B cell (primary cell): ENCODE measurements at regions not wholly inside any gene's neighbourhood (a gene's known extent, or its start where the extent isn't known, plus 50 kb on each side); places are given as distances from the start of the nearest gene placed in this dataset.

Experiments used
- ATAC-seq: fragments of 200-7000 bp; cut with Tn5 transposase; one replicate; pipeline ENCODE4 v1.10.0; 2021; ENCODE audit warnings: low read depth, mild to moderate bottlenecking, moderate number of reproducible peaks, moderate library complexity
- CTCF ChIA-PET: fragments of 350-600 bp; sonication (Branson Sonifier 250); formaldehyde crosslinking; loops from one replicate; lab custom pipeline; 2021; ENCODE audit warnings: antibody characterized with exemption, inconsistent platforms; lab: Charles Lee
- POLR2A ChIA-PET: fragments of 350-600 bp; sonication (Branson Sonifier 250); formaldehyde crosslinking; loops from one replicate; lab custom pipeline; 2021; ENCODE audit warnings: antibody characterized with exemption; lab: Charles Lee
- DNase-seq: peaks from one replicate; pipeline ENCODE4 v3.0.0; 2013
- H2AFZ ChIP-seq: 2 replicates; pipeline ENCODE4 v1.6.1; 2012; ENCODE audit warnings: mild to moderate bottlenecking, low read depth, low read length; ENCODE audit not compliant: insufficient read depth, poor library complexity, severe bottlenecking
- H3K27ac ChIP-seq, 2 donors: 1 replicate in 1 of 2; 2 replicates in 1 of 2; pipeline ENCODE4 v1.5.1; 2012 to 2013; ENCODE audit warnings: low read length in 2 of 2, mild to moderate bottlenecking in 2 of 2, moderate library complexity in 1 of 2
- H3K27me3 ChIP-seq, 4 experiments: fragments of 200-600 bp in 1 of 4; sonication (generic) in 1 of 4; replicated peaks in 1 of 4; 1 replicate in 2 of 4; 2 replicates in 2 of 4; pipeline versions ENCODE4 v1.6.1 to v1.7.0; 2013 to 2016; ENCODE audit warnings: low read length in 3 of 4, mild to moderate bottlenecking in 2 of 4, mixed read lengths in 1 of 4, moderate library complexity in 1 of 4; ENCODE audit not compliant: insufficient read depth in 4 of 4, control insufficient read depth in 3 of 4; ENCODE audit errors: control extremely low read depth in 1 of 4
- H3K36me3 ChIP-seq, 2 experiments: replicated peaks in 1 of 2; 1 replicate in 1 of 2; 2 replicates in 1 of 2; pipeline versions ENCODE4 v1.6.1 to v1.7.1; 2013; ENCODE audit warnings: low read length in 1 of 2; ENCODE audit not compliant: insufficient read depth in 2 of 2, control insufficient read depth in 1 of 2; ENCODE audit errors: control extremely low read depth in 1 of 2, extremely low read depth in 1 of 2
- H3K4me1 ChIP-seq, 2 donors: fragments of 200-600 bp in 1 of 2; sonication (generic) in 1 of 2; 1 replicate in 1 of 2; 2 replicates in 1 of 2; pipeline versions ENCODE4 v1.5.1 to v1.6.1; 2013 to 2017; ENCODE audit warnings: low read length in 2 of 2; ENCODE audit not compliant: control insufficient read depth in 2 of 2, insufficient read depth in 2 of 2
- H3K4me2 ChIP-seq: replicated peaks from 2 replicates; pipeline ENCODE3; 2012; ENCODE audit warnings: mild to moderate bottlenecking, low read depth, low read length; ENCODE audit not compliant: poor library complexity, severe bottlenecking
- H3K4me3 ChIP-seq, 5 experiments: fragments of 200-600 bp in 1 of 5; sonication (generic) in 1 of 5; 1 replicate in 3 of 5; 2 replicates in 2 of 5; pipeline versions ENCODE4 v1.5.1 to v1.7.0; 2011 to 2016; ENCODE audit warnings: low read length in 4 of 5, mild to moderate bottlenecking in 4 of 5, low read depth in 2 of 5, control low read depth in 1 of 5, moderate library complexity in 1 of 5; ENCODE audit not compliant: insufficient read depth in 1 of 5; ENCODE audit errors: control extremely low read depth in 1 of 5, extremely low read depth in 1 of 5
- H3K79me2 ChIP-seq: fragments of 200-600 bp; sonication (generic); one replicate; pipeline ENCODE4 v1.6.0; 2016; ENCODE audit warnings: low read length; ENCODE audit not compliant: control insufficient read depth, insufficient read depth
- H3K9ac ChIP-seq: fragments of 200-600 bp; sonication (generic); 2 replicates; pipeline ENCODE4 v1.6.1; 2017; ENCODE audit warnings: mild to moderate bottlenecking, low read length, moderate library complexity
- H3K9me3 ChIP-seq, 3 donors: one replicate each; pipeline versions ENCODE4 v1.6.1 to v1.7.1; 2013; ENCODE audit warnings: low read length in 2 of 3; ENCODE audit not compliant: control insufficient read depth in 2 of 3, insufficient read depth in 1 of 3; ENCODE audit errors: control extremely low read depth in 1 of 3
- H4K20me1 ChIP-seq: 2 replicates; pipeline ENCODE4 v1.6.0; 2012; ENCODE audit warnings: mild to moderate bottlenecking, low read length; ENCODE audit not compliant: insufficient read depth, control insufficient read depth, poor library complexity, severe bottlenecking
- H3K27ac Mint-ChIP-seq: one replicate; pipeline ENCODE4 v1.8.0; 2021; ENCODE audit warnings: mixed read lengths
- H3K27me3 Mint-ChIP-seq: one replicate; pipeline ENCODE4 v1.8.0; 2021; ENCODE audit warnings: mixed read lengths
- H3K4me1 Mint-ChIP-seq: one replicate; pipeline ENCODE4 v1.8.0; 2021; ENCODE audit warnings: mixed read lengths
- H3K4me3 Mint-ChIP-seq: one replicate; pipeline ENCODE4 v1.8.0; 2021; ENCODE audit warnings: mixed read lengths
- H3K9me3 Mint-ChIP-seq: one replicate; pipeline ENCODE4 v1.8.0; 2022; ENCODE audit warnings: mixed read lengths; ENCODE audit not compliant: insufficient read depth
- CTCF ChIP-seq: fragments of 200-600 bp; IDR thresholded peaks from one replicate; pipeline ENCODE4 v1.8.0; 2022; ENCODE audit warnings: antibody characterized with exemption, mild to moderate bottlenecking
- EZH2 ChIP-seq: IDR thresholded peaks from 2 replicates; pipeline ENCODE4 v1.6.1; 2012; ENCODE audit warnings: borderline replicate concordance, low read depth, mild to moderate bottlenecking, moderate library complexity, low read length; ENCODE audit not compliant: insufficient read depth, poor library complexity, severe bottlenecking
- WGBS: methylation state at CpG from one replicate; pipeline ENCODE4 v1.1.5; 2013; ENCODE audit warnings: missing lambda C conversion rate; ENCODE audit not compliant: insufficient coverage; 5-methylcytosine and 5-hydroxymethylcytosine counted together
- intact Hi-C: fragments of 100-400 bp; cut with micrococcal nuclease; formaldehyde crosslinking; loops from one replicate; pipeline ENCODE4 v1.10.0; 2022

GRCh38 chr3:8278448-8278847, 223.2 kb upstream of the LMCD1 start:
- ATAC-seq (no peak), DNase-seq (no peak)
- H3K4me1 Mint-ChIP-seq = no peaks in the 10 kb centered on the region
- Histone ChIP-seq H3K27me3 (no peaks in the 10 kb centered on the region), H3K27ac (no peak overlapping the region), H3K36me3 (no peaks in the 10 kb centered on the region), H3K4me2 (no peak overlapping the region), H3K9ac (no peak overlapping the region), H2AFZ (no peak overlapping the region), H4K20me1 (no peaks in the 10 kb centered on the region), H3K79me2 (no peaks in the 10 kb centered on the region), H3K9me3 (no peaks in the 10 kb centered on the region), H3K4me1 (no peaks in the 10 kb centered on the region), H3K4me3 (no peak overlapping the region)
- POLR2A ChIA-PET = no interaction called here
- intact Hi-C loops = no loop called here
- H3K27me3 Mint-ChIP-seq = peaks cover 8% of the 10 kb centered on the region
- no peak overlapping the region for H3K4me3 Mint-ChIP-seq
- H3K27ac Mint-ChIP-seq = no peak overlapping the region
- WGBS = 60% methylated on average over 1 of the region's 7 CpGs
- no peaks in the 10 kb centered on the region for H3K9me3 Mint-ChIP-seq
- CTCF ChIA-PET = no interaction called here
- TF ChIP-seq CTCF (no peak), EZH2 (no peak)

- WGBS = 94% methylated on average over 5 of the region's 7 CpGs
- no peaks in the 10 kb centered on the region for H3K27me3 ChIP-seq
- no peak overlapping the region for H3K4me3 ChIP-seq
- H3K36me3 ChIP-seq = no peaks in the 10 kb centered on the region
- H3K27ac Mint-ChIP-seq = no peak overlapping the region
- no peaks in the 10 kb centered on the region for H3K9me3 Mint-ChIP-seq
- H3K27me3 Mint-ChIP-seq = peaks cover 8% of the 10 kb centered on the region
- H3K9ac ChIP-seq = no peak overlapping the region
- no peak overlapping the region for H3K4me3 Mint-ChIP-seq
- H2AFZ ChIP-seq = no peak overlapping the region
- ChIA-PET CTCF (interaction anchor here (0.6 kb wide), 1 partner anchor 571 kb away, joined by 3 read pairs; no protein-coding TSS in a partner anchor), POLR2A (no interaction called here)
- no peaks in the 10 kb centered on the region for H3K9me3 ChIP-seq
- no peak for TF ChIP-seq EZH2
- no peak for TF ChIP-seq CTCF
- no peaks in the 10 kb centered on the region for H3K4me1 ChIP-seq
- H4K20me1 ChIP-seq = no peaks in the 10 kb centered on the region
- ATAC-seq (no peak), DNase-seq (no peak)
- no peak overlapping the region for H3K27ac ChIP-seq
- intact Hi-C loops = no loop called here
- no peak overlapping the region for H3K4me2 ChIP-seq
- H3K79me2 ChIP-seq = no peaks in the 10 kb centered on the region
- no peaks in the 10 kb centered on the region for H3K4me1 Mint-ChIP-seq
These were observed 222.1 kb upstream of the LMCD1 start for GRCh38 chr3:8279476-8279875.
